ENCODE measurements at regions not wholly inside any gene's neighbourhood (a gene's known extent, or its start where the extent isn't known, plus 50 kb on each side); places are given as distances from the start of the nearest gene placed in this dataset.

DNA sequence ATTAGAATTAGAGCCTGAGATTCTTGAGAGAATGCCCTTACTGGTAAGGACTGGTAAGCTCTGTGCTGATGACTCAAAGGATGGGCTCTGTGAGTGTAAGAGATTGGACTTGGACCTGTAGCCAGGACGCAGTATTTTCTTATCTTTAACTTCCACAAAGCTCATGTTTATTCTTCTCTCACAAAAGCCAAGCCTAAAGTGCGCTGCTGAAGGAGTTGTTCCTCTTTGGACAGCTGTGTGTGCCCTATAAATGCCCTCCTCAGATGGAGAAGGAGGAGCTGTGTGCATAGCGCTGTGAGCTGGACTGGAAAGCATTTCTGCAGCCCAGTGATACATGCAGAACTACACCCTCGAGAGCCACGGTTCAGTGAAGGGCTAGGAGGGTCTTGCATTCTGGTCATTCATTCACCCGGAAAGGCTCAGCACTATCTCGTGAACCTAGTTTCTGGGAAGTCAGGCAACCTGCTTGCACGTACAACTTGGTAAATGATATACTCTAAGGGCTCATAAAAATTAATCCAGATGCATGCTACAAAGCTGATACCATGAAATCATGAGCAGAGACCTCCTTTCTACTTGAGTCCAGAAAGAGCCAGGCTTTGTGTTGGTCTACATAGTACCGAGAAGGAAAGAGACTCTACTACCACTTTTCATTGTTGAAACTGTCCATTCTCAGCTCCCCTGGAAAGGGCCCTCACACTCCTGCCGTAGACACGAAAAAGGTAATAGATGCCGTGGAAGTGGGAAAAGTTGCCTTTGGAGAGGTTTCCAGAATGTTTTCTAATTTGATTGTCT is 103.0 kb upstream of the TBL1XR1 start:
- in situ Hi-C loops (cut with HindIII; ENCODE audit: low sequenced_read_pairs) = no loop called here

DNA sequence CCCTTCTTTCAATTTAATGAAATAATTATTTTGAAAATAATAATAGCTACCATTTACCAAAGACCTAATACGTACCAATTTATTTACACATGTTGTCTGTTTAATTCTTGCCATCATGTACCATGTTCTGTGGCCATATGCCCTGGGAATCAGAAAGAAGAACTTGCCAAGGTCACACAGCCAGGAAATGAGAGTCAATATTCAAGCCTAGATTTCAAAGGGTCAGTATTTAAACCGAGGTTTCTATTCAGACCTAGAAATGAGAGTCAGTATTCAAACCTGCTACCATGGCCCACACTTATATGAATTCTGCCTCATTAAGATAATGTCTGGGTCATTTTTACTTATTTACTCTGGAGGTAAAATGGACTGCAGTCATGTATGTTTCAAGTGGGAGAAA is 103.6 kb upstream of the TBL1XR1 start:
- in situ Hi-C loops (cut with HindIII; ENCODE audit: low sequenced_read_pairs) = no loop called here

DNA sequence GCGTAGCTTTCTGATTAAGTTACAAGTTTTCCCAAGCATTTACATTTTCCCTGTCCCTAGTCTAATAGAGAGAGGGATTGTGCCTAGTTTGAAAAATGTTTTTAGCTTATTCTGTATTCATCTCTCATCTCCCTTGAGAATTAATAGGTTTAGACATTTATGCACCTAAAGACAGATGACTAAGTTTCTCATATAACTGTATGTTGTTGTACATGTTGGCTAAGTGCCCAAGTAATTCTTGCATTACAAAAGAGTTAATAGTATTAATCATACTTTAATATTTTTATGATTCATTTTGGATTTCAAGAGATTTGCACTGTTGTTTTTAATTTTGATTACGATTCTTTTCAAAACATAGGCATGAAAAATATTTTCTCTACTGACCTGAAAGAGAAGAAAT is 109.0 kb upstream of the TBL1XR1 start:
- in situ Hi-C loops (cut with HindIII; ENCODE audit: low sequenced_read_pairs) = no loop called here

DNA sequence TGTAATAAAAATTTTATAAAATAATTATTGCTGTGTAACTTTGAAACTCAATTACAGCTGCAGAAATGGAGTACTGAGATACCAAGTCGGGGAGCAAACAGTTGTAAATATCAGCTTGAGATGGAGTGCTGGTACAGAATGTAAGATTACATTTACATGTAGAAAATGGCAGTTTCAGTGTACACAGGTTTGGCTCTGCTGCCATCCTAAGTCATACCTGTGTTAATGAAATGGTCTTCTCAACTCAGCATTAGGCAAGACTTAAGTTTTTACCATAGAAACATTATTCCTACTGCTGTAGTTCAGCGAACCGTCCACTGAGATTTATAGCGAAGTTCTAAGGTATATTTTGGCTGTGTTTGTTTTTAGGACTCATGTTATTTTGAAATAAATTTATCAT is 110.1 kb upstream of the TBL1XR1 start:
- in situ Hi-C loops (cut with HindIII; ENCODE audit: low sequenced_read_pairs) = no loop called here

DNA sequence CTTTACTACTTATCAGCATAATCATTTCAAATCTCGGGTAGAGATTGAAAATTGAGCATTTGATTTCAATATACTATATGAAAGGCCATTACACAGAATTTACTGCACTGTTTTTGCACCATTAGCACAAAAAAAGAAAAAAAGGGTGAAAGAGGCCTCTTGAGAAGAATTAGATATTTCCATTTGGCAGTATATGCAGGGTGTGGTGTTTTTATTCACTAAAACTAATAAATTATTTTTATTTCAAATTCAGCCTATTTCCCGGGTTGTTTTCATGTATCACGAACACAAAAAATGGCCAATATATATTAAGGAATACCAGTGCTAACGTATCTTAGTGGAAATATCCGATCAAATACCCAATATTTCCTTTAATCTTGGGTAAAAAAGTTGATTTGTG is 110.5 kb upstream of the TBL1XR1 start:
- in situ Hi-C loops (cut with HindIII; ENCODE audit: low sequenced_read_pairs) = no loop called here

DNA sequence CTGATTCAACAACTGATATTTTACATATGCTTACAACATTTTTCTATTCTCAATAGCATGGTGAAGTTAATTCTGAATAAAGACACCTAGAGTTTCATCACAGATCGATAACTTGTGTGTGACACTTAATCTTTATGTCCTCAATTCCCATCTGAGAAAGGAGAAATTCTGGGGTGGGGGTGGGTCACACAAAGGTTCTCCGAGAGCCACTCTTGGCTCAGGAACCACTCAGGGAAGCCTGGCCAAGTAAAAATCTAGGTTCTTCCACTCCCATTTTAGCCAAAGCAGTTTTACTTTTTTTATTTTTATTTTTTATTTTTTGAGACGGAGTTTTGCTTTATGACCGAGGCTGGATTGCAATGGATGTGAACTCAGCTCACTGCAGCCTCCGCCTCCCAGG is 111.0 kb upstream of the TBL1XR1 start:
- in situ Hi-C loops (cut with HindIII; ENCODE audit: low sequenced_read_pairs) = no loop called here

DNA sequence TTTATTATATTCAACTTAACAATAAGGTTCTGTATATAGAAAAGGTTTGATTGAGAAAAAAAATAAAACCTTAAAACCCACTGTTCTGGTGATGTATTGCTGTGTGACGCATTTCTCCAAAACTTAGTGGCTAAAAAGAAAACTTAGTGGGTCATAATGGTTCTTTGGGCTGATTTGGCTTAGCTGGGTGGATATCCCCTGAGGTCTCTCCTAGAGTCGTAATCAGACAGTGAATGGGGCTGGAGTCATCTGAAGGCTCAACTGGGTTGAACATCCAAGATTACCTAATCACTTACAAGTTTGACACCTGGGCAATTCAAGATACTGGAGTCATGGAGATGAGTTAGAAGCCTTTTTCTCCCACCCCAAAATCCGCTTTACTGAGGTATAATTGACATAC is 111.6 kb upstream of the TBL1XR1 start:
- in situ Hi-C loops (cut with HindIII; ENCODE audit: low sequenced_read_pairs) = no loop called here

DNA sequence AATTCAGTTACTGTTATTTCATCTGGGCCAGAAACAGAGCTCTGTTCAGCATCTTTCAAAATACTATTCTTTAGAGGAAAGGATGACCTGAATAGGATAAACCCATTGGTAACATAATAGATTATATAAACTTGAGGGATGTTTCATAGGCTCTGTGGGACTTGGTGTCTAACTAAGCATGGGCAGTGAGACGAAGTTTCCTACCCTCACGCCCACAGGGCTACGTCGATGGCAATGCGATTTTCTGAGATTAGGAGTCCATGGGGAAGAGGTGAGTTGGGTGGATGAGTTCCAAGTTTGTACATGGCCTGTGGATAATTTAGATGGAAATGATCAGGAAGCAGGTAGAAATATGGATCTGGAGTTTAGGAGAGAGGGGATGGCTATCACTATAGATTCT is 115.2 kb upstream of the TBL1XR1 start:
- in situ Hi-C loops (cut with HindIII; ENCODE audit: low sequenced_read_pairs) = no loop called here

DNA sequence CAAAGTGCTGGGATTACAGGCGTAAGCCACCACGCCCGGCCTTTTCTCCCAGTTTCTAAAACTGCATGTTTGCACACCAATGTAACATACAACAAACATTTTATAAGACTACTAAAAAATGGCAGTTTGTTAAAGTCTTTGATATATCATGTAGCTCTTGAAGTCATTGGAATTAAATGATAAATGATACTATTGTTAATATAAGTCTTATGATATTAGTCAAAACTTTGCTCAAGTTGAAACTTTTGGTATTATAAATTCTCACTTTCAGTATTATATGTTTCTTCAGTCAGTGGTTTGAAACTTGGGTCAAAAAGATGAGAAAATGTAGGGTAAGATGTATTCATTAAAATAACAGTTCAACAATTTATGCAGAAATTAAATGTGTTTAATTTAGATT is 117.6 kb upstream of the TBL1XR1 start:
- in situ Hi-C loops (cut with HindIII; ENCODE audit: low sequenced_read_pairs) = no loop called here

DNA sequence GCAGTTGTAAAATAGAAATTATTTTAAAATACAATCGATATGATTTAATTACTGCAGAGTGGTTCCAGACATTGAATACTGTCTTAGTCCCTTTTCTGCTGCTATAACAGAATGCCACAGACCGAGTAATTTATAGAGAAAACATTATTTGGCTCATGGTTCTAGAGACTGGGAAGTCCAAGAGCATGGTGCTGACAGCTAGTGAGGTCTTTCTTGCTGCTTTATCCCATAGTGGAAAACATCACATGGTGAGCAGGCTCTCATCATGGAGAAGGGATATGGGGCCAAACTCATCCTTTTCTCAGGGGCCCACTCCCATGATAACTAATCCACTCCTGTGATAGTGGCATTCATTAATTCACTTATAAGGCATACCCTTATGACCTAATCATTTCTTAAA is 120.0 kb upstream of the TBL1XR1 start:
- in situ Hi-C loops (cut with HindIII; ENCODE audit: low sequenced_read_pairs) = no loop called here

DNA sequence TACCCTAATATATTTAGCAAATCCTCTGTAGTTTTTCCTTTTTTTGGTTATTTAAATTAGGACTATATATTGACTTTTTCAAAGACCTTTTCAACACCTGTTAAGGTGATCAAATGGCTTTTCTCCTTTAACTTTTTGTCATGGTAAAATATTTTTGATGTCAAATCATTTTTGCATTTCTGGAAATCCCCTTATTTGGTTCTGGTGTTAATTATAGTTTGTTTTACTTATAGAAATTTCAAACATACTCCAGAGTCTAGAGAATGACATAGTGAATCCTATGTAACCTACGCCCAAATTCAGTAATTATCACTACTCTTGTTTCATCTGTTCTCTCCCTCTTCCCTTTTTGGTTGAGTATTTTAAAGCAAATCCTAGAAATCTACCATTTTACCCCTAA is 121.3 kb upstream of the TBL1XR1 start:
- in situ Hi-C loops (cut with HindIII; ENCODE audit: low sequenced_read_pairs) = no loop called here

DNA sequence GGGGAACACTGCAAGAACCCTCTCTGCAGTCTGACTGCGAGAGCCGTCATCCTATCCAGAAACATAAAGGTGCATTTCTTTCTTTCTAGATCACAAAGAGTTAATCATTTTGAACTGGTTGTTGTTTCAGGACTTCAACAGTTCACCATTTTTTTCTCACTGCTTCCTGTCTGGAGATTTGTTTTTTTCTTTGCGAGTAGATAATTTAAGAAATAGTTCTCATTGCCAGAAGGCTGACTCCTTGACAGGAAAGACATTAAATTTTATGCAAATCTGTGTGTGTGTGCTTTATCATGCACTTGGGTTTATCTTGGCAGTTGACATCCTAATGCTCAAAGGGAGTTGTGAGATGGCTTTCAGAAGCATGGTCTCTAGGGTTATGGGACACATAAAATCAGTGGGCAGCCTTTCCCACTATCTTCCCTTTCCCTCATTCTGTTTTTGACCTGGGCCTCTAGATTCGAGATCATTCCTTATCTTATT is 123.5 kb upstream of the TBL1XR1 start:
- in situ Hi-C loops (cut with HindIII; ENCODE audit: low sequenced_read_pairs) = no loop called here

DNA sequence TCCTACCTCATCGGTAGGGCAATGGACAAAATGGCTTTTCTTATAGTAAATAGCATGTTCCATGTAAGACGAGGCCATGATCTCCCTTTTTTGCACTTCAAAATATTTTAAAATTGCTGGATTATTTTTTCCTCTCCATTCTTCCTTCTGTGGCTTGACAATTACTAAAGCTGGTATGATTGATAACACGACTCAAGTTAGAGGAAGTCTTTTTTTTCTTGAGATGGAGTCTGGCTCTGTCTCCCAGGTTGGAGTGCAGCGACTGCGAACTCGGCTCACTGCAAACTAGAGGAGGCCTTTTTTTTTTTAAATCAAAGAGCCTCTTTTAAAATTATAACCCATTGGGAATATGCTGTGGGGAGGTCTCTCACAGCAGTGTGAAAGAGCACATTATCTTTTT is 124.5 kb upstream of the TBL1XR1 start:
- in situ Hi-C loops (cut with HindIII; ENCODE audit: low sequenced_read_pairs) = no loop called here

DNA sequence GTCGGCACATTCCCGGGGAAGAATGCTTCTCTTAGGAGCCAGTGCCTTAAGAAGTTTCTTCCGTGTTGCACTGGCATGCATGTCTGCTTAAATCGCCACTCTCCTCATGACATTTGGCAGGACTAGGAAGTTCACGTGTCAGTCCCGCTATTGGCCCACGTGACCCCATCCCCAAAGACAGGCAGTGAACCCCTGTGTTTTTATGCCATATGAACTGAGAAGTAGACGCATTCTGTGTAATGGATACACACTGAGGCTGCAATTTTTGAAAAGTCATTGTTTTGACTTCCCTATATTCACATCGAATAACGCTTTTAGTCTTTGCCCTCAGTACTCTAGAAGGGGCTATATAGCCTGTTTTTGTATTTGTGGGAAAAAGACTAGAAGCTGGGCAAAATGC is 125.6 kb upstream of the TBL1XR1 start:
- in situ Hi-C loops (cut with HindIII; ENCODE audit: low sequenced_read_pairs) = no loop called here

DNA sequence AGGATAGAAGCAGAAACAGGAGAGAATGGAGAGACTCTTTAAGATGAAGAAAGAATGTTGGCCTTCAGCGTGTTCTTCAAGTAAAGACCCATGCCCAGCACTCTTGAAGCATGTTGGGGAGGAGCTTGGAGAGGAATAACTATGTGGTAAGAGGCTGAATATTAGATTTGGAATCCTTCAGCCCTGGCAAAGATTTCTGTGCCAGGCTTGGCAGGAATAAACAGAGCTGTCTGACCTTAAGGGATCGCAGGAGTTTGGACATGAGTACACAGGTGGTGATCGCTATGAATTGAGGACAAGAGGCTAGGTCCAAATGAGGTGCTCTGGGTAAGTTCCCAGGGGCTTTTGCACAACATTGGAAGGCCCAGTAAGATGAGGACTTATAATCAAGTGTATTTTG is 132.6 kb upstream of the TBL1XR1 start:
- in situ Hi-C loops (cut with HindIII; ENCODE audit: low sequenced_read_pairs) = no loop called here

DNA sequence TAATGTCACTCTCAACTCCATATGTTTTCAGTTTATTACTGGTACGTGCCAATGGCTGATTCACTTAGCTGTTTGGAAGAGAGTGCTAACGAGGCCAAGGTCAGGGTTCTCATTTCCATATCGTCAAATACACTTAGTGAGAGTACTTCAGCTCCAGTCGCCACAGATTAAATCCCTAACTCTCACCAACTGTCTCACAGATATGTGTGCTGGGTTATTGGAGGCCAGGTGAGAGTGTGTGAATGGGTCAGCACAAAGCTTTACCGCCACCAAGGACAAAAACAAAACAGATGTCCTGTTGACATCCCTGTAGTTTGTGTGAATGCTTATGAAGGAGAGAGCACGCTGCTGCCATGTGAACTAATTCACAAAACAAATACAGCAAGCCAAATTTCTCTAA is 133.5 kb upstream of the TBL1XR1 start:
- in situ Hi-C loops (cut with HindIII; ENCODE audit: low sequenced_read_pairs) = no loop called here

DNA sequence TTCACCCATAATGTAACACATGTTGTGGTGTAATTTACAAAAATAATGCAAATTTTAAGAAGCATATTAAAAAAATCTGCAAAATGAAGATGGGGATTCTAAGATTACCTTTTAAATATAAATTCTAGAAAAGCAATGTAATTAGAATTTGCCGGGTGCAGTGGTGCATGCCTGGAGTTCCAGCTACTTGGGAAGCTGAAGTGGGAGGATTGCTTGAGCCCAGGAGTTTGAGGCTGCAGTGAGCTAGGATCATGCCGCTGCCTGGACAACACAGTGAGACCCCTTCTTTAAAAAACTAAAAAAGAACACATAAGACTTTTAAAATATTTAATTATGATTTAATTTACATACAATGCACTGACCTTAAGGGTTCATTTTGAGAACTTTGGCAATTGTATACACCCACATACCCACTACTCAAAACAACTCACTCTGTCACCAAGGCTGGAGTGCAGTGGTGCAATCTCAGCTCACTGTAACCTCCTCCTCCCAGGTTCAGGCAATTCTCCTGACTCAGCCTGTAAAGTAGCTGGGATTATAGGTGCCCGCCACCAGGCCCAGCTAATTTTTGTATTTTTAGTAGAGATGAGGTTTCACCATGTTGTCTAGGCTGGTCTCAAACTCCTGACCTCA is 134.0 kb upstream of the TBL1XR1 start:
- in situ Hi-C loops (cut with HindIII; ENCODE audit: low sequenced_read_pairs) = no loop called here

DNA sequence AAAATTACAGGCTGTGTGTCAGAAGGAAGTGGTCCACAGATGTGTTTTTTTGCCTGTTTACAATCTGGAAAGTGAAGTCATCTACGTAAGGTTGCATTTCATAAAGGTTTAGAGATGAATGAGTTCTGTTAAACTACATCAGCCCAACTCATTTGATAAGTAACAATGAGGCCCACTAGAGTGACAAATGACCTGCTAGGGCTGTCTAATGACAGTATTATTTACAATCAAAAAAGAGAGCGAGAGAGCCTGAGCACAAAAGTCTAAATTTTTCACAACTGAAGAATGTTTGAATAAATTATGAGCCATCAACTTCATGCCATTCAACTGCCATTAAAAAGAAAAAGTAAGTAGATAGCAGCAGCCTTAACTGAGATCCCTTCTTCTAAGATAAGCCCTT is 135.7 kb upstream of the TBL1XR1 start:
- in situ Hi-C loops (cut with HindIII; ENCODE audit: low sequenced_read_pairs) = no loop called here

DNA sequence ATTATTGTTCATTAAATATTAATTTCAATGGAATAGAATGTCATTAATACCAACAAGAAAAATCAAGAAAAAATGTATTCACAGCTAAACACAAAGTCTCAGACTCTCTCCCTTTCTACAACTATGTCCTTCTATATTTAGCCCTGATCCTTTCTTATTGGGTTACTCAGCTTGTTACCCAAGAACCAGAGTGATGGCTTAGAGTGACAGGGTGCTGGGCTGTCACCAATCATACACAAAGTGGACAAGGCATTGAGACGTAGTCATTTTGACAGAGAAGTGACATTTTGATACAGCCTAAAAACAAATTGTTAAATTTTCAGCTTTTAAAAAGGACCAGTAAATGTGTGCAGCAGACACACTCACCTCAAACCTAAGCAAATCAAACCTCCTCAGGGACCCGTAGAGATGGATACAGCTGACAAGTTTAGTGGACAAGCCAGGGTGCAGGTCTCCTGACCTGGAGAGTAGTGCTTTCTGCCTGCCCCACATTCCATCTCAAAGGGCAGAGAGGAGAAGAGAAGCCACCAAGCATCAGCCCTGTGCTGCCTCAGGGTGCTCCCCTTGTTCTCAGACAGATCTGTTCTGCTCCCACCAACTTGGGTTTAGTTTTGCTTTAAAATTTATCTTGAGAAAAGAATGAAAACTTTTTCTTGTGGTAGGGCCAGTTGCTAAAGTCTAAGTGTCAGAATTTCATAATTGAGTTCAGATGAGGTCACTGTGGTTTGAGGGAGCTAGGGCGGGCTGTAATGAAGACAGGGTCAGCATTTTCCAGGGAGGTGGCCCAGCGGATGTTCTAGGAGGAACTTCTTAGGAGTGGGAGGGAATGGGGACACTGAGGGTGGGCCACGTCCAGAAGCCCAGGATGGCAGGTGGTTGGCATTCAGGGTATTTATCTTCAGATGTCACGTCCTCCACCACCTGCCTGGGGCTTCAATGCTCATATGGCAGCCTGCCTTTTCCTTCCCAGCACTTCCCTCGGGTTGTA is 136.5 kb upstream of the TBL1XR1 start:
- in situ Hi-C loops (cut with HindIII; ENCODE audit: low sequenced_read_pairs) = no loop called here

DNA sequence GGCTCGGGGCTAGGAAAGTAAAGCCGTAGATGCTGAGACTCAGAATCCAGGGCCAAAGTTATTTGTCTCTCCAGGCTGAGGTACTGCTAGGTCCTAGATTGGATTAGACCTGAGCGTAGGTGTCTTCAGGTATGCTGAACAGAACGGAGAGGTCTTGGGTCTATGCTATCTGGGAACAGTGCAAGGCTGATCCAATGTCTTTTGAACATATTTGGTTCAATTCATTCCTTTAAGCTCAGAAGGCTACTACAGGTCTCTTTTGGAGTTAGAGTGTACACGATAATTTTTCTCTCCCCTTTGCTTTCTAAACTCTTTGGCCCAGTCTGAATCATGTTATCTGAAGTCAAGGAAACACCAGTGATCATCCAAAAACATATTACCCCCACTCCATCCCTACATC is 137.5 kb upstream of the TBL1XR1 start:
- in situ Hi-C loops (cut with HindIII; ENCODE audit: low sequenced_read_pairs) = no loop called here

DNA sequence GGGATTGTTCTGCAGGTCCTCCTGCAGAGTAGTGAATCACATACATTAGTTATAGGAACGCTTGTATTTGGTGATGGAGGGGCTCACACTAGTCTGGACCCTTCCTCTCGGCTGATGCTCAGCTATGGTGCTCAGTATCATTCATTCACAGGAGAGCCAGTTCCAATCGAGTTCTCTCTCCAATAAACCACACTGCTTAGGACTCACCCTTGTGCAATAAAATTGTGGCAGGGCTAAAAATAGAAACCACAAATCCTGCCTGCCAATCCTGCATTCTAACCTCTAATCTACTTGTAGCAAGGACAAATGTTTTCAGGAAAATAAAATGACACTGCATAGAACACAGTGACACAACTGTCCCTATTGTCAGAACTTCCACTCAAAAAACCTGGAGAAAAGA is 138.4 kb upstream of the TBL1XR1 start:
- in situ Hi-C loops (cut with HindIII; ENCODE audit: low sequenced_read_pairs) = no loop called here

All from DLD1 (cell line).